A673 (cell line): ENCODE measurements at regions not wholly inside any gene's neighbourhood (a gene's known extent, or its start where the extent isn't known, plus 50 kb on each side); places are given as distances from the start of the nearest gene placed in this dataset.

Experiments
- BruUV-seq: library from RNA; stranded (reverse); fragments of 400-500 nt; replicated peaks from 2 replicates; lab custom pipeline; 2021; lab: Mats Ljungman, UMichigan
- CTCF ChIA-PET: fragments of 300-600 bp; sonication (Branson Sonifier 250); formaldehyde crosslinking; loops from one replicate; lab custom pipeline; 2022; ENCODE audit warnings: antibody characterized with exemption; lab: Charles Lee
- POLR2A ChIA-PET: fragments of 300-600 bp; sonication (Branson Sonifier 250); formaldehyde crosslinking; loops from one replicate; lab custom pipeline; 2022; ENCODE audit warnings: antibody characterized with exemption; ENCODE audit not compliant: low non-redundant PET; lab: Charles Lee
- DNase-seq: peaks from one replicate; pipeline ENCODE4 v3.0.0-alpha.2; 2015; ENCODE audit warnings: low spot score
- H3K27ac ChIP-seq: fragments of 200-600 bp; sonication (generic); 2 replicates; pipeline ENCODE4 v1.5.1; 2016; ENCODE audit warnings: mixed run types, low read depth, mild to moderate bottlenecking, mixed read lengths, antibody characterized with exemption, low read length; ENCODE audit not compliant: poor library complexity, severe bottlenecking
- H3K27me3 ChIP-seq: fragments of 200-600 bp; sonication (generic); replicated peaks from 2 replicates; pipeline ENCODE4 v1.6.1; 2017; ENCODE audit warnings: mixed run types, low read depth, mild to moderate bottlenecking, mixed read lengths, antibody characterized with exemption, low read length; ENCODE audit not compliant: insufficient read depth, poor library complexity
- H3K36me3 ChIP-seq: fragments of 200-600 bp; sonication (generic); 2 replicates; pipeline ENCODE4 v1.6.1; 2016; ENCODE audit warnings: mixed run types, mild to moderate bottlenecking, mixed read lengths, antibody characterized with exemption, low read length; ENCODE audit not compliant: insufficient read depth, poor library complexity, severe bottlenecking
- H3K4me1 ChIP-seq: fragments of 200-600 bp; sonication (generic); 2 replicates; pipeline ENCODE4 v1.6.1; 2017; ENCODE audit warnings: mixed run types, mild to moderate bottlenecking, mixed read lengths, antibody characterized with exemption, low read length; ENCODE audit not compliant: insufficient read depth, poor library complexity, severe bottlenecking
- H3K4me3 ChIP-seq: fragments of 200-600 bp; sonication (generic); 2 replicates; pipeline ENCODE4 v1.5.1; 2016; ENCODE audit warnings: low read depth, mixed run types, mild to moderate bottlenecking, mixed read lengths, low read length; ENCODE audit not compliant: poor library complexity, severe bottlenecking
- H3K9me3 ChIP-seq: fragments of 200-600 bp; sonication (generic); 2 replicates; pipeline ENCODE4 v1.6.1; 2016; ENCODE audit warnings: mixed run types, low read depth, mild to moderate bottlenecking, mixed read lengths, antibody characterized with exemption, low read length; ENCODE audit not compliant: poor library complexity, severe bottlenecking
- CTCF ChIP-seq: fragments of 300-800, 200-600 bp; sonication (generic); conservative IDR thresholded peaks from 2 replicates; pipeline ENCODE4 v1.5.1; 2017; ENCODE audit warnings: low read depth, mild to moderate bottlenecking, antibody characterized with exemption, low read length, moderate library complexity, mixed read lengths
- EZH2 ChIP-seq: fragments of 200-600 bp; sonication (generic); IDR thresholded peaks from 2 replicates; pipeline ENCODE4 v1.6.1; 2017; ENCODE audit warnings: borderline replicate concordance, low read depth, mild to moderate bottlenecking, mixed read lengths, antibody characterized with exemption, low read length; ENCODE audit not compliant: poor library complexity, severe bottlenecking
- intact Hi-C: fragments of 100-400 bp; cut with micrococcal nuclease; formaldehyde crosslinking; loops from one replicate; pipeline ENCODE4 v1.10.0; 2022; ENCODE audit not compliant: unreplicated experiment

DNA sequence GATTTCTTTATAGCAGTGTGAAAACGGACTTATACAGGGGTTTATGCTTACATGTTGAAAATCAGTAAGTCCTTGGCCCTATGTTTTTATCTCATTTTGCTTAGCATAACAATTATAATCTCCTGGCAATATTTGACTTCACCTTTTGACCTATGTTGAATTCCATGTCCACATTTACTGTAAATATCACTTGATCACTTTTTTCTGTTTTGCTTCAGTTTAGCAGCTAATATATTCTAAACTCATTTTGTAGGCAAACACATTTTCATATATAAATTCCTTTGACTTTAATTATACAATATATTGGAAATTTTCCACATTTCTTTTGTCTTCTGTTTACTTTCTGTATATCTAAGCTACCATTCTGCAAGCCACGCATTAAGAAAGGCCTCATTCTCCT lies 674.0 kb downstream of the MAT2B start:
- DNase-seq: no peak
- H3K9me3 ChIP-seq: no peaks in the 10 kb centered on the region
- H3K4me3 ChIP-seq: no peak overlapping the region
- no peaks in the 10 kb centered on the region for H3K36me3 ChIP-seq
- POLR2A ChIA-PET: interaction anchor here (0.6 kb wide), 1 partner anchor 76 kb away, joined by 4 read pairs; no protein-coding TSS in a partner anchor
- TF ChIP-seq EZH2: no peak
- no peak for TF ChIP-seq CTCF
- BruUV-seq: no TSS peak
- H3K27me3 ChIP-seq: no peaks in the 10 kb centered on the region
- CTCF ChIA-PET: no interaction called here
- intact Hi-C loops: no loop called here
- no peak overlapping the region for H3K27ac ChIP-seq
- H3K4me1 ChIP-seq: no peaks in the 10 kb centered on the region

- no peak for DNase-seq
- no peaks in the 10 kb centered on the region for H3K4me1 ChIP-seq
- POLR2A ChIA-PET: interaction anchor here (0.7 kb wide), 1 partner anchor 258 kb away, joined by 11 read pairs; no protein-coding TSS in a partner anchor
- H3K27me3 ChIP-seq: no peaks in the 10 kb centered on the region
- no peaks in the 10 kb centered on the region for H3K36me3 ChIP-seq
- no peak overlapping the region for H3K27ac ChIP-seq
- no TSS peak for BruUV-seq
- H3K9me3 ChIP-seq: no peaks in the 10 kb centered on the region
- intact Hi-C loops: no loop called here
- no peak overlapping the region for H3K4me3 ChIP-seq
- no peak for TF ChIP-seq CTCF
- no peak for TF ChIP-seq EZH2
- CTCF ChIA-PET: no interaction called here
These were observed 676.2 kb downstream of the MAT2B start for GRCh38 chr5:164181604-164182003.

- intact Hi-C loops: no loop called here
- ChIA-PET POLR2A (no interaction called here), CTCF (no interaction called here)
- no peak for DNase-seq
- Histone ChIP-seq H3K36me3 (no peaks in the 10 kb centered on the region), H3K4me3 (no peak overlapping the region), H3K27me3 (no peaks in the 10 kb centered on the region), H3K27ac (no peak overlapping the region), H3K9me3 (no peaks in the 10 kb centered on the region), H3K4me1 (no peaks in the 10 kb centered on the region)
- TF ChIP-seq EZH2 (no peak), CTCF (no peak)
- no TSS peak for BruUV-seq
These were observed 678.7 kb downstream of the MAT2B start for GRCh38 chr5:164184158-164184557.
